SK-N-SH treated with all-trans-retinoic acid at 6 μM for 48 hours (cell line): ENCODE measurements at regions not wholly inside any gene's neighbourhood (a gene's known extent, or its start where the extent isn't known, plus 50 kb on each side); places are given as distances from the start of the nearest gene placed in this dataset.

Experiments
- ARNTL ChIP-seq: fragments of 450-650 bp; formaldehyde crosslinking; IDR thresholded peaks from 2 replicates; pipeline ENCODE4 v1.5.0; 2020; ENCODE audit warnings: low read depth, mild to moderate bottlenecking, moderate library complexity, borderline replicate concordance
- CSDC2 ChIP-seq: fragments of 250-450 bp; sonication (Bioruptor Pico); IDR thresholded peaks from 2 replicates; pipeline ENCODE4 v1.5.0; 2020; ENCODE audit warnings: mild to moderate bottlenecking, moderate library complexity
- ZFP3 ChIP-seq: fragments of 250-450 bp; sonication (Bioruptor Pico); IDR thresholded peaks from 2 replicates; pipeline ENCODE4 v1.5.0; 2020; ENCODE audit warnings: mild to moderate bottlenecking, moderate library complexity
- ZFP30 ChIP-seq: fragments of 450-650 bp; formaldehyde crosslinking; IDR thresholded peaks from 2 replicates; pipeline ENCODE4 v1.5.0; 2022; ENCODE audit warnings: mild to moderate bottlenecking, moderate library complexity
- ZNF565 ChIP-seq: fragments of 450-650 bp; formaldehyde crosslinking; conservative IDR thresholded peaks from 2 replicates; pipeline ENCODE4 v1.5.0; 2020; ENCODE audit warnings: low read depth, mild to moderate bottlenecking, moderate library complexity
- ZNF70 ChIP-seq: fragments of 450-650 bp; formaldehyde crosslinking; IDR thresholded peaks from 2 replicates; pipeline ENCODE4 v1.5.0; 2020; ENCODE audit warnings: mild to moderate bottlenecking, moderate library complexity
- ZNF8 ChIP-seq: fragments of 450-650 bp; formaldehyde crosslinking; IDR thresholded peaks from 2 replicates; pipeline ENCODE4 v1.5.0; 2020; ENCODE audit warnings: mild to moderate bottlenecking, moderate library complexity
- TF ChIP-seq, protein P1 (sequence below): fragments of 250-450 bp; sonication (Bioruptor Pico); IDR thresholded peaks from 2 replicates; pipeline ENCODE4 v1.8.0; 2020; ENCODE audit warnings: mild to moderate bottlenecking, moderate library complexity, borderline replicate concordance
- TF ChIP-seq, protein P2 (sequence below): fragments of 250-450 bp; sonication (Bioruptor Pico); IDR thresholded peaks from 2 replicates; pipeline ENCODE4 v1.5.1; 2021; ENCODE audit warnings: mild to moderate bottlenecking, moderate library complexity
- TF ChIP-seq, protein P3 (sequence below): fragments of 250-450 bp; sonication (Bioruptor Pico); IDR thresholded peaks from 2 replicates; pipeline ENCODE4 v1.5.1; 2020; ENCODE audit warnings: low read depth, mild to moderate bottlenecking, moderate library complexity
- TF ChIP-seq, protein P4 (sequence below): fragments of 250-450 bp; sonication (Bioruptor Pico); IDR thresholded peaks from 2 replicates; pipeline ENCODE4 v1.8.0; 2021; ENCODE audit warnings: low read depth, mild to moderate bottlenecking, moderate library complexity, borderline replicate concordance

DNA sequence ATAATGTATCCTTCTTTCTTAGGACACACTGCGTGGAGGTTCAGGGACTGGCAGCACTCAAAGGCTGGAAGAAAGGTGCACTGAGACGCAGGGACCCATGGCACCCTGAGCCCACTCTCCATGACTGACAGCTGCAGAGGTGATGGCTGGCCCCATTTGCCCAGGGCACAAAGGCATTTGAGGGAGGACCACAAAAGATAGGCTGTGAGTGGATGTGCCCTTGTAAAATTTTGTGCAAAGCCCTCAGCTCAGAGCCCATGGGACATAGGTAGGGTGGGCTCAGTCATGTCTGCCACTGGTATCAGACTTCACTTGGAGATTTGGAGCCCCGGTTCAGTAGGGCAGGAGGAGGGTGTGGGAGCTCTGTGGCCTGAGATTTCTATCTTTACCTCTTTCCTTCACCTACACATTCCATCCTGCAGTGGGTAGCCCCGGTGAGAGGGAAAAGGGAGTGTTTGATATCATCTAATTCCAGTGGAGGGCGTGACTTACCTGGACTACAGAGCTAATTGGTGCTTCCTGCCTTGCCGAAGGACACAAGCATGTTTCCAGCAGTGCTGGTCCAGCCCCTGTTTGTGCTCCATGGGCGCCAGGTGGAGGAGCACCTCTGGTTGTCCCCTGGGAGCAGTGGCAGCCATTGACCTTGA, 312.2 kb downstream of the EN1 start:
- no peak for TF ChIP-seq ARNTL (CRISPR knock-in tag)
- no peak for TF ChIP-seq CSDC2 (CRISPR knock-in tag)
- TF ChIP-seq, protein P1, sequence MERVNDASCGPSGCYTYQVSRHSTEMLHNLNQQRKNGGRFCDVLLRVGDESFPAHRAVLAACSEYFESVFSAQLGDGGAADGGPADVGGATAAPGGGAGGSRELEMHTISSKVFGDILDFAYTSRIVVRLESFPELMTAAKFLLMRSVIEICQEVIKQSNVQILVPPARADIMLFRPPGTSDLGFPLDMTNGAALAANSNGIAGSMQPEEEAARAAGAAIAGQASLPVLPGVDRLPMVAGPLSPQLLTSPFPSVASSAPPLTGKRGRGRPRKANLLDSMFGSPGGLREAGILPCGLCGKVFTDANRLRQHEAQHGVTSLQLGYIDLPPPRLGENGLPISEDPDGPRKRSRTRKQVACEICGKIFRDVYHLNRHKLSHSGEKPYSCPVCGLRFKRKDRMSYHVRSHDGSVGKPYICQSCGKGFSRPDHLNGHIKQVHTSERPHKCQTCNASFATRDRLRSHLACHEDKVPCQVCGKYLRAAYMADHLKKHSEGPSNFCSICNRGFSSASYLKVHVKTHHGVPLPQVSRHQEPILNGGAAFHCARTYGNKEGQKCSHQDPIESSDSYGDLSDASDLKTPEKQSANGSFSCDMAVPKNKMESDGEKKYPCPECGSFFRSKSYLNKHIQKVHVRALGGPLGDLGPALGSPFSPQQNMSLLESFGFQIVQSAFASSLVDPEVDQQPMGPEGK (CRISPR knock-in tag), result no peak
- no peak for TF ChIP-seq ZNF8 (CRISPR knock-in tag)
- TF ChIP-seq, protein P2, sequence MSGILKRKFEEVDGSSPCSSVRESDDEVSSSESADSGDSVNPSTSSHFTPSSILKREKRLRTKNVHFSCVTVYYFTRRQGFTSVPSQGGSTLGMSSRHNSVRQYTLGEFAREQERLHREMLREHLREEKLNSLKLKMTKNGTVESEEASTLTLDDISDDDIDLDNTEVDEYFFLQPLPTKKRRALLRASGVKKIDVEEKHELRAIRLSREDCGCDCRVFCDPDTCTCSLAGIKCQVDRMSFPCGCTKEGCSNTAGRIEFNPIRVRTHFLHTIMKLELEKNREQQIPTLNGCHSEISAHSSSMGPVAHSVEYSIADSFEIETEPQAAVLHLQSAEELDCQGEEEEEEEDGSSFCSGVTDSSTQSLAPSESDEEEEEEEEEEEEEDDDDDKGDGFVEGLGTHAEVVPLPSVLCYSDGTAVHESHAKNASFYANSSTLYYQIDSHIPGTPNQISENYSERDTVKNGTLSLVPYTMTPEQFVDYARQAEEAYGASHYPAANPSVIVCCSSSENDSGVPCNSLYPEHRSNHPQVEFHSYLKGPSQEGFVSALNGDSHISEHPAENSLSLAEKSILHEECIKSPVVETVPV, result no peak
- no peak for TF ChIP-seq ZNF70
- no peak for TF ChIP-seq ZFP3 (CRISPR knock-in tag)
- no peak for TF ChIP-seq ZFP30 (CRISPR knock-in tag)
- TF ChIP-seq, protein P3, sequence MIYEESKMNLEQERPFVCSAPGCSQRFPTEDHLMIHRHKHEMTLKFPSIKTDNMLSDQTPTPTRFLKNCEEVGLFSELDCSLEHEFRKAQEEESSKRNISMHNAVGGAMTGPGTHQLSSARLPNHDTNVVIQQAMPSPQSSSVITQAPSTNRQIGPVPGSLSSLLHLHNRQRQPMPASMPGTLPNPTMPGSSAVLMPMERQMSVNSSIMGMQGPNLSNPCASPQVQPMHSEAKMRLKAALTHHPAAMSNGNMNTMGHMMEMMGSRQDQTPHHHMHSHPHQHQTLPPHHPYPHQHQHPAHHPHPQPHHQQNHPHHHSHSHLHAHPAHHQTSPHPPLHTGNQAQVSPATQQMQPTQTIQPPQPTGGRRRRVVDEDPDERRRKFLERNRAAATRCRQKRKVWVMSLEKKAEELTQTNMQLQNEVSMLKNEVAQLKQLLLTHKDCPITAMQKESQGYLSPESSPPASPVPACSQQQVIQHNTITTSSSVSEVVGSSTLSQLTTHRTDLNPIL (CRISPR knock-in tag), result no peak
- TF ChIP-seq ZNF565 (CRISPR knock-in tag), result no peak
- TF ChIP-seq, protein P4, sequence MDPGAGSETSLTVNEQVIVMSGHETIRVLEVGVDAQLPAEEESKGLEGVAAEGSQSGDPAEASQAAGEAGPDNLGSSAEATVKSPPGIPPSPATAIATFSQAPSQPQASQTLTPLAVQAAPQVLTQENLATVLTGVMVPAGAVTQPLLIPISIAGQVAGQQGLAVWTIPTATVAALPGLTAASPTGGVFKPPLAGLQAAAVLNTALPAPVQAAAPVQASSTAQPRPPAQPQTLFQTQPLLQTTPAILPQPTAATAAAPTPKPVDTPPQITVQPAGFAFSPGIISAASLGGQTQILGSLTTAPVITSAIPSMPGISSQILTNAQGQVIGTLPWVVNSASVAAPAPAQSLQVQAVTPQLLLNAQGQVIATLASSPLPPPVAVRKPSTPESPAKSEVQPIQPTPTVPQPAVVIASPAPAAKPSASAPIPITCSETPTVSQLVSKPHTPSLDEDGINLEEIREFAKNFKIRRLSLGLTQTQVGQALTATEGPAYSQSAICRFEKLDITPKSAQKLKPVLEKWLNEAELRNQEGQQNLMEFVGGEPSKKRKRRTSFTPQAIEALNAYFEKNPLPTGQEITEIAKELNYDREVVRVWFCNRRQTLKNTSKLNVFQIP, result no peak
